ENCODE measurements at regions not wholly inside any gene's neighbourhood (a gene's known extent, or its start where the extent isn't known, plus 50 kb on each side); places are given as distances from the start of the nearest gene placed in this dataset.

- TF ChIP-seq, protein P1, sequence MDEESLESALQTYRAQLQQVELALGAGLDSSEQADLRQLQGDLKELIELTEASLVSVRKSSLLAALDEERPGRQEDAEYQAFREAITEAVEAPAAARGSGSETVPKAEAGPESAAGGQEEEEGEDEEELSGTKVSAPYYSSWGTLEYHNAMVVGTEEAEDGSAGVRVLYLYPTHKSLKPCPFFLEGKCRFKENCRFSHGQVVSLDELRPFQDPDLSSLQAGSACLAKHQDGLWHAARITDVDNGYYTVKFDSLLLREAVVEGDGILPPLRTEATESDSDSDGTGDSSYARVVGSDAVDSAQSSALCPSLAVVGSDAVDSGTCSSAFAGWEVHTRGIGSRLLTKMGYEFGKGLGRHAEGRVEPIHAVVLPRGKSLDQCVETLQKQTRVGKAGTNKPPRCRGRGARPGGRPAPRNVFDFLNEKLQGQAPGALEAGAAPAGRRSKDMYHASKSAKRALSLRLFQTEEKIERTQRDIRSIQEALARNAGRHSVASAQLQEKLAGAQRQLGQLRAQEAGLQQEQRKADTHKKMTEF (CRISPR knock-in tag; IDR thresholded peaks at IDR 0.05), result no peak
- TF ChIP-seq, protein P2, sequence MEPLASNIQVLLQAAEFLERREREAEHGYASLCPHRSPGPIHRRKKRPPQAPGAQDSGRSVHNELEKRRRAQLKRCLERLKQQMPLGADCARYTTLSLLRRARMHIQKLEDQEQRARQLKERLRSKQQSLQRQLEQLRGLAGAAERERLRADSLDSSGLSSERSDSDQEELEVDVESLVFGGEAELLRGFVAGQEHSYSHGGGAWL (CRISPR knock-in tag; IDR thresholded peaks at IDR 0.05), result no peak
- no peak for TF ChIP-seq ZNF784 (CRISPR knock-in tag; IDR thresholded peaks at IDR 0.05; ENCODE audit: borderline replicate concordance)
- no peak for TF ChIP-seq ZNF256 (CRISPR knock-in tag; conservative IDR thresholded peaks at IDR 0.05)
- TF ChIP-seq ZBTB44 (CRISPR knock-in tag; IDR thresholded peaks at IDR 0.05), result no peak
- no peak for TF ChIP-seq ZNF275 (CRISPR knock-in tag; IDR thresholded peaks at IDR 0.05; ENCODE audit: borderline replicate concordance)
Measured at GRCh38 chrY:13040232-13040631, 135.6 kb downstream of the DDX3Y start (continued).

GRCh38 chrY:13053501-13053900 is 148.8 kb downstream of the DDX3Y start:
- no peak overlapping the region for H3K4me2 ChIP-seq (ENCODE audit: low read depth, low read length)
- H2AFZ ChIP-seq (ENCODE audit: low read length), result no peak overlapping the region
- ChIA-PET CTCF (ENCODE audit: low intra/inter-chr PET ratio, low total read pairs) (no interaction called here), POLR2A (no interaction called here)
- no peaks in the 10 kb centered on the region for H3K9me3 ChIP-seq (ENCODE audit: low read length)
- BruUV-seq (replicated peaks), result no TSS peak
- no peaks in the 10 kb centered on the region for H3K4me1 ChIP-seq (ENCODE audit: insufficient read depth, low read length)
- H3K27me3 ChIP-seq (ENCODE audit: control insufficient read depth in 1 of 2, insufficient read depth in 2 of 2, low read length in 2 of 2), result no peaks in the 10 kb centered on the region
- DNase-seq (ENCODE audit: low spot score), result no peak
- no peak overlapping the region for H3K9ac ChIP-seq (ENCODE audit: insufficient read depth, low read depth, low read length)
- FAIRE-seq, result no peak
- H3K27ac ChIP-seq (ENCODE audit: extremely low read length, insufficient read depth, low read length), result no peak overlapping the region
- H3K4me3 ChIP-seq (replicated peaks in 1 of 3; ENCODE audit: insufficient read depth in 1 of 3, low read depth in 2 of 3, low read length in 3 of 3), result no peak overlapping the region
- in situ Hi-C loops (cut with HindIII; ENCODE audit: extremely low pct_ligation_motif_present, low pct_unique_long_range_greater_than_20kb) (no loop called here), intact Hi-C loops (cut with micrococcal nuclease; ENCODE audit: unreplicated experiment) (no loop called here)
- no peaks in the 10 kb centered on the region for H3K79me2 ChIP-seq (ENCODE audit: insufficient read depth, low read length)
- no peak for ATAC-seq
- H3K36me3 ChIP-seq (replicated peaks in 1 of 2; ENCODE audit: control insufficient read depth in 1 of 2, insufficient read depth in 2 of 2, low read length in 2 of 2), result no peaks in the 10 kb centered on the region
- H4K20me1 ChIP-seq (ENCODE audit: insufficient read depth, low read length), result no peaks in the 10 kb centered on the region
- TF ChIP-seq ZNF496 (CRISPR knock-in tag; IDR thresholded peaks at IDR 0.05; ENCODE audit: insufficient replicate concordance), result no peak
- TF ChIP-seq, protein P3, sequence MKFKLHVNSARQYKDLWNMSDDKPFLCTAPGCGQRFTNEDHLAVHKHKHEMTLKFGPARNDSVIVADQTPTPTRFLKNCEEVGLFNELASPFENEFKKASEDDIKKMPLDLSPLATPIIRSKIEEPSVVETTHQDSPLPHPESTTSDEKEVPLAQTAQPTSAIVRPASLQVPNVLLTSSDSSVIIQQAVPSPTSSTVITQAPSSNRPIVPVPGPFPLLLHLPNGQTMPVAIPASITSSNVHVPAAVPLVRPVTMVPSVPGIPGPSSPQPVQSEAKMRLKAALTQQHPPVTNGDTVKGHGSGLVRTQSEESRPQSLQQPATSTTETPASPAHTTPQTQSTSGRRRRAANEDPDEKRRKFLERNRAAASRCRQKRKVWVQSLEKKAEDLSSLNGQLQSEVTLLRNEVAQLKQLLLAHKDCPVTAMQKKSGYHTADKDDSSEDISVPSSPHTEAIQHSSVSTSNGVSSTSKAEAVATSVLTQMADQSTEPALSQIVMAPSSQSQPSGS (CRISPR knock-in tag; IDR thresholded peaks at IDR 0.05), result no peak
- no peak for TF ChIP-seq FOXM1 (CRISPR knock-in tag; IDR thresholded peaks at IDR 0.05)
- no peak for TF ChIP-seq TOE1 (CRISPR knock-in tag; IDR thresholded peaks at IDR 0.05)
- no peak for TF ChIP-seq RNF219 (CRISPR knock-in tag; IDR thresholded peaks at IDR 0.05)
